Stimulated activated naive CD8-positive, alpha-beta T cell treated with anti-CD3 and anti-CD28 coated beads, Interleukin-15, Interleukin-2, amounts not matched to agents 100 ng/mL and 50 ng/mL, for 24 hours (primary cell): ENCODE measurements at regions not wholly inside any gene's neighbourhood (a gene's known extent, or its start where the extent isn't known, plus 50 kb on each side); places are given as distances from the start of the nearest gene placed in this dataset.

Experiments used
- H3K27ac Mint-ChIP-seq: one replicate; pipeline ENCODE4 v1.8.0; 2021; ENCODE audit warnings: mild to moderate bottlenecking, mixed read lengths
- H3K27me3 Mint-ChIP-seq: one replicate; pipeline ENCODE4 v1.8.0; 2021; ENCODE audit warnings: mixed read lengths
- H3K36me3 Mint-ChIP-seq: one replicate; pipeline ENCODE4 v1.8.0; 2021; ENCODE audit warnings: low read depth, mixed read lengths
- H3K4me1 Mint-ChIP-seq: one replicate; pipeline ENCODE4 v1.8.0; 2021; ENCODE audit warnings: low read depth, mixed read lengths
- H3K4me3 Mint-ChIP-seq: one replicate; pipeline ENCODE4 v1.8.0; 2021; ENCODE audit warnings: mild to moderate bottlenecking, mixed read lengths
- H3K9me3 Mint-ChIP-seq: one replicate; pipeline ENCODE4 v1.8.0; 2021; ENCODE audit warnings: mixed read lengths

- Mint-ChIP-seq H3K27ac (no peak overlapping the region), H3K4me1 (no peaks in the 10 kb centered on the region), H3K36me3 (no peaks in the 10 kb centered on the region), H3K9me3 (no peaks in the 10 kb centered on the region), H3K4me3 (no peak overlapping the region), H3K27me3 (no peaks in the 10 kb centered on the region)
Observed at GRCh38 chr6:84415068-84415467, 187.6 kb upstream of the CEP162 start.

GRCh38 chr6:84414531-84414930 is 187.1 kb upstream of the CEP162 start:
- H3K4me3 Mint-ChIP-seq, result no peak overlapping the region
- H3K4me1 Mint-ChIP-seq, result no peaks in the 10 kb centered on the region
- no peak overlapping the region for H3K27ac Mint-ChIP-seq
- no peaks in the 10 kb centered on the region for H3K36me3 Mint-ChIP-seq
- no peaks in the 10 kb centered on the region for H3K9me3 Mint-ChIP-seq
- H3K27me3 Mint-ChIP-seq, result no peaks in the 10 kb centered on the region

GRCh38 chr6:84411060-84411629 is 183.7 kb upstream of the CEP162 start:
- Mint-ChIP-seq H3K27me3 (no peaks in the 10 kb centered on the region), H3K36me3 (no peaks in the 10 kb centered on the region), H3K4me3 (no peak overlapping the region), H3K27ac (no peak overlapping the region), H3K4me1 (no peaks in the 10 kb centered on the region), H3K9me3 (no peaks in the 10 kb centered on the region)

GRCh38 chr6:84409911-84410310 is 182.5 kb upstream of the CEP162 start:
- Mint-ChIP-seq H3K9me3 (no peaks in the 10 kb centered on the region), H3K4me3 (no peak overlapping the region), H3K4me1 (no peaks in the 10 kb centered on the region), H3K36me3 (no peaks in the 10 kb centered on the region), H3K27me3 (no peaks in the 10 kb centered on the region), H3K27ac (no peak overlapping the region)

GRCh38 chr6:84408028-84408427 is 180.6 kb upstream of the CEP162 start:
- Mint-ChIP-seq H3K36me3 (no peaks in the 10 kb centered on the region), H3K4me1 (no peaks in the 10 kb centered on the region), H3K27me3 (no peaks in the 10 kb centered on the region), H3K27ac (no peak overlapping the region), H3K9me3 (no peaks in the 10 kb centered on the region), H3K4me3 (no peak overlapping the region)

- Mint-ChIP-seq H3K4me1 (no peaks in the 10 kb centered on the region), H3K9me3 (no peaks in the 10 kb centered on the region), H3K4me3 (no peak overlapping the region), H3K27ac (no peak overlapping the region), H3K27me3 (no peaks in the 10 kb centered on the region), H3K36me3 (no peaks in the 10 kb centered on the region)
Observed at GRCh38 chr6:84403545-84403944, 176.1 kb upstream of the CEP162 start.

GRCh38 chr6:84399003-84399402 is 171.6 kb upstream of the CEP162 start:
- Mint-ChIP-seq H3K36me3 (no peaks in the 10 kb centered on the region), H3K4me3 (no peak overlapping the region), H3K27me3 (no peaks in the 10 kb centered on the region), H3K4me1 (no peaks in the 10 kb centered on the region), H3K9me3 (no peaks in the 10 kb centered on the region), H3K27ac (no peak overlapping the region)

GRCh38 chr6:84392261-84392660 is 164.8 kb upstream of the CEP162 start:
- H3K9me3 Mint-ChIP-seq, result peaks cover 7% of the 10 kb centered on the region
- no peak overlapping the region for H3K4me3 Mint-ChIP-seq
- no peaks in the 10 kb centered on the region for H3K36me3 Mint-ChIP-seq
- H3K27me3 Mint-ChIP-seq, result no peaks in the 10 kb centered on the region
- no peak overlapping the region for H3K27ac Mint-ChIP-seq
- H3K4me1 Mint-ChIP-seq, result no peaks in the 10 kb centered on the region

- Mint-ChIP-seq H3K4me1 (no peaks in the 10 kb centered on the region), H3K4me3 (no peak overlapping the region), H3K27me3 (no peaks in the 10 kb centered on the region), H3K36me3 (no peaks in the 10 kb centered on the region), H3K27ac (no peak overlapping the region), H3K9me3 (peaks cover 14% of the 10 kb centered on the region)
Observed at GRCh38 chr6:84390851-84391250, 163.4 kb upstream of the CEP162 start.

- peaks cover 14% of the 10 kb centered on the region for H3K9me3 Mint-ChIP-seq
- H3K4me1 Mint-ChIP-seq, result no peaks in the 10 kb centered on the region
- no peak overlapping the region for H3K27ac Mint-ChIP-seq
- H3K27me3 Mint-ChIP-seq, result no peaks in the 10 kb centered on the region
- H3K4me3 Mint-ChIP-seq, result no peak overlapping the region
- H3K36me3 Mint-ChIP-seq, result no peaks in the 10 kb centered on the region
Observed at GRCh38 chr6:84390334-84390733, 162.9 kb upstream of the CEP162 start.

- Mint-ChIP-seq H3K27me3 (no peaks in the 10 kb centered on the region), H3K27ac (no peak overlapping the region), H3K4me1 (no peaks in the 10 kb centered on the region), H3K4me3 (no peak overlapping the region), H3K36me3 (no peaks in the 10 kb centered on the region), H3K9me3 (peaks cover 4% of the 10 kb centered on the region)
Observed at GRCh38 chr6:84379142-84379541, 151.7 kb upstream of the CEP162 start.

GRCh38 chr6:84372290-84372689 is 144.8 kb upstream of the CEP162 start:
- no peaks in the 10 kb centered on the region for H3K36me3 Mint-ChIP-seq
- H3K27ac Mint-ChIP-seq, result no peak overlapping the region
- H3K27me3 Mint-ChIP-seq, result no peaks in the 10 kb centered on the region
- no peaks in the 10 kb centered on the region for H3K4me1 Mint-ChIP-seq
- peaks cover 12% of the 10 kb centered on the region for H3K9me3 Mint-ChIP-seq
- no peak overlapping the region for H3K4me3 Mint-ChIP-seq

GRCh38 chr6:84371681-84372080 is 144.2 kb upstream of the CEP162 start:
- Mint-ChIP-seq H3K36me3 (no peaks in the 10 kb centered on the region), H3K27ac (no peak overlapping the region), H3K4me1 (no peaks in the 10 kb centered on the region), H3K4me3 (no peak overlapping the region), H3K27me3 (no peaks in the 10 kb centered on the region), H3K9me3 (peaks cover 12% of the 10 kb centered on the region)

- Mint-ChIP-seq H3K27ac (no peak overlapping the region), H3K36me3 (no peaks in the 10 kb centered on the region), H3K9me3 (no peaks in the 10 kb centered on the region), H3K27me3 (no peaks in the 10 kb centered on the region), H3K4me3 (no peak overlapping the region), H3K4me1 (no peaks in the 10 kb centered on the region)
Observed at GRCh38 chr6:84362193-84362821, 134.9 kb upstream of the CEP162 start.

GRCh38 chr6:84361372-84362192 is 134.1 kb upstream of the CEP162 start:
- H3K27me3 Mint-ChIP-seq, result no peaks in the 10 kb centered on the region
- no peaks in the 10 kb centered on the region for H3K9me3 Mint-ChIP-seq
- no peak overlapping the region for H3K27ac Mint-ChIP-seq
- no peaks in the 10 kb centered on the region for H3K4me1 Mint-ChIP-seq
- no peak overlapping the region for H3K4me3 Mint-ChIP-seq
- no peaks in the 10 kb centered on the region for H3K36me3 Mint-ChIP-seq
